ENCODE measurements at regions not wholly inside any gene's neighbourhood (a gene's known extent, or its start where the extent isn't known, plus 50 kb on each side); places are given as distances from the start of the nearest gene placed in this dataset.

- no peaks in the 10 kb centered on the region for H3K4me1 Mint-ChIP-seq
- H3K36me3 Mint-ChIP-seq = no peaks in the 10 kb centered on the region
- Histone ChIP-seq H3K27me3 (no peaks in the 10 kb centered on the region), H3K79me2 (ENCODE audit: low read depth) (no peaks in the 10 kb centered on the region), H3K9me3 (ENCODE audit: low read depth) (no peaks in the 10 kb centered on the region), H3K4me3 (no peak overlapping the region), H3K4me2 (no peak overlapping the region), H3K36me3 (no peaks in the 10 kb centered on the region), H3F3A (ENCODE audit: low read depth) (no peaks in the 10 kb centered on the region), H3K9ac (no peak overlapping the region), H3K27ac (no peak overlapping the region), H2AFZ (replicated peaks) (no peak overlapping the region), H4K20me1 (ENCODE audit: low read depth) (no peaks in the 10 kb centered on the region), H3K4me1 (no peaks in the 10 kb centered on the region)
- H3K9me3 Mint-ChIP-seq = no peaks in the 10 kb centered on the region
- TF ChIP-seq EZH2phosphoT487 (IDR thresholded peaks at IDR 0.05) = no peak
- no peak for DNase-seq (ENCODE audit: low spot score)
- H3K4me3 Mint-ChIP-seq = no peak overlapping the region
- H3K27ac Mint-ChIP-seq = no peak overlapping the region
- H3K27me3 Mint-ChIP-seq (ENCODE audit: insufficient read depth, low read depth) = no peaks in the 10 kb centered on the region
These were observed 135.9 kb downstream of the PAH start for GRCh38 chr12:102781117-102781516.

- Histone ChIP-seq H4K20me1 (ENCODE audit: low read depth) (no peaks in the 10 kb centered on the region), H3K36me3 (no peaks in the 10 kb centered on the region), H3K4me2 (no peak overlapping the region), H3K27me3 (no peaks in the 10 kb centered on the region), H3K9me3 (ENCODE audit: low read depth) (no peaks in the 10 kb centered on the region), H3K79me2 (ENCODE audit: low read depth) (no peaks in the 10 kb centered on the region), H3K4me1 (no peaks in the 10 kb centered on the region), H3F3A (ENCODE audit: low read depth) (no peaks in the 10 kb centered on the region), H2AFZ (replicated peaks) (no peak overlapping the region), H3K9ac (no peak overlapping the region), H3K4me3 (no peak overlapping the region), H3K27ac (no peak overlapping the region)
- Mint-ChIP-seq H3K4me1 (no peaks in the 10 kb centered on the region), H3K36me3 (no peaks in the 10 kb centered on the region), H3K9me3 (no peaks in the 10 kb centered on the region), H3K4me3 (no peak overlapping the region), H3K27me3 (ENCODE audit: insufficient read depth, low read depth) (no peaks in the 10 kb centered on the region), H3K27ac (no peak overlapping the region)
- DNase-seq (ENCODE audit: low spot score) = no peak
- TF ChIP-seq EZH2 (IDR thresholded peaks at IDR 0.05) (no peak), EZH2phosphoT487 (IDR thresholded peaks at IDR 0.05) (no peak), CTCF (IDR thresholded peaks at IDR 0.05) (no peak)
These were observed 141.0 kb downstream of the PAH start for GRCh38 chr12:102776041-102776440.

DNA sequence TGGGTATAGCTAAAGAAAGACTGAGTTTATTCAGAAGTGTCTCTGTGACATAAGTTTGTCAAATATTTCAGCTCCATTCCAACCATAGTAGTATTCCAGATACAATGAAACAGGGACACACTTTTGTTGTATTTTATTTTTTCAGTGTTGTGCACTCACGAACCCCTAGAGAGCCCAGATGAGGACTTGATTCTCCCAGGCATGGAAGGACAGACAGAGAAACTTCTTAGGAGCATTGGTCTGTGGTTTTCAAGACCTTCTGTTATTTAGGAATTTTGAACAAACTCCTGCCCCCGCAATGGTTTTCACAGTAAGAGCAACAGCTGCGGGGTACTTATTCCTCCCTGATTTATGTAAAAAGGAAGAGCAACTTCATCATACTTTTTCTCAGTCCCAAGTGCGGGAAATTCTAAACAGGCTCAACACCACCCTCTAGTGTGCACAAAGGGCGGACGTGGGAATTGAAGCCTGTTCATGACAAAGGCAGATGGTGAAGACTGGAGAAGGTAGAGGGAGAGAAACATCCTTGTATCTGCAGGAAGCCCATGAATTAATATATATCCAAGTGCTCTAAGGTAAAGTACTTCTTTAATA lies 147.6 kb downstream of the PAH start:
- no peaks in the 10 kb centered on the region for H3K36me3 ChIP-seq
- no peaks in the 10 kb centered on the region for H3K4me1 Mint-ChIP-seq
- no peak overlapping the region for H3K4me3 Mint-ChIP-seq
- no peaks in the 10 kb centered on the region for H3K79me2 ChIP-seq (ENCODE audit: low read depth)
- DNase-seq (ENCODE audit: low spot score) = peak; percentile 68
- no peak overlapping the region for H3K4me3 ChIP-seq
- no peaks in the 10 kb centered on the region for H3K27me3 ChIP-seq
- H4K20me1 ChIP-seq (ENCODE audit: low read depth) = no peaks in the 10 kb centered on the region
- H3K9me3 Mint-ChIP-seq = no peaks in the 10 kb centered on the region
- H3K27me3 Mint-ChIP-seq (ENCODE audit: insufficient read depth, low read depth) = no peaks in the 10 kb centered on the region
- no peaks in the 10 kb centered on the region for H3F3A ChIP-seq (ENCODE audit: low read depth)
- H3K4me1 ChIP-seq = no peaks in the 10 kb centered on the region
- H3K9ac ChIP-seq = no peak overlapping the region
- no peak overlapping the region for H3K27ac ChIP-seq
- H3K4me2 ChIP-seq = no peak overlapping the region
- no peaks in the 10 kb centered on the region for H3K9me3 ChIP-seq (ENCODE audit: low read depth)
- TF ChIP-seq EZH2phosphoT487 (IDR thresholded peaks at IDR 0.05) (no peak), CTCF (IDR thresholded peaks at IDR 0.05) (peak; percentile 82)
- H3K36me3 Mint-ChIP-seq = no peaks in the 10 kb centered on the region
- H2AFZ ChIP-seq (replicated peaks) = no peak overlapping the region
- no peak overlapping the region for H3K27ac Mint-ChIP-seq

- Mint-ChIP-seq H3K4me3 (no peak overlapping the region), H3K9me3 (no peaks in the 10 kb centered on the region), H3K4me1 (peaks cover 6% of the 10 kb centered on the region), H3K27ac (no peak overlapping the region), H3K27me3 (ENCODE audit: insufficient read depth, low read depth) (no peaks in the 10 kb centered on the region), H3K36me3 (no peaks in the 10 kb centered on the region)
- H3K79me2 ChIP-seq (ENCODE audit: low read depth) = no peaks in the 10 kb centered on the region
- TF ChIP-seq CTCF (IDR thresholded peaks at IDR 0.05) = no peak
- TF ChIP-seq EZH2 (IDR thresholded peaks at IDR 0.05) = no peak
- TF ChIP-seq EZH2phosphoT487 (IDR thresholded peaks at IDR 0.05) = no peak
- no peaks in the 10 kb centered on the region for H3K27me3 ChIP-seq
- H2AFZ ChIP-seq (replicated peaks) = no peak overlapping the region
- H3K9ac ChIP-seq = no peak overlapping the region
- H3K4me2 ChIP-seq = no peak overlapping the region
- DNase-seq (ENCODE audit: low spot score) = no peak
- H3K9me3 ChIP-seq (ENCODE audit: low read depth) = no peaks in the 10 kb centered on the region
- no peaks in the 10 kb centered on the region for H3F3A ChIP-seq (ENCODE audit: low read depth)
- no peaks in the 10 kb centered on the region for H4K20me1 ChIP-seq (ENCODE audit: low read depth)
- no peaks in the 10 kb centered on the region for H3K4me1 ChIP-seq
- no peak overlapping the region for H3K4me3 ChIP-seq
- no peak overlapping the region for H3K27ac ChIP-seq
- H3K36me3 ChIP-seq = no peaks in the 10 kb centered on the region
These were observed 150.1 kb downstream of the PAH start for GRCh38 chr12:102766961-102767360.

Data from neural progenitor cell (in vitro differentiated cells).